Small intestine (tissue), 7 donors: ENCODE measurements at regions not wholly inside any gene's neighbourhood (a gene's known extent, or its start where the extent isn't known, plus 50 kb on each side); places are given as distances from the start of the nearest gene placed in this dataset.

Experiments used
- DNase-seq, 2 donors: peaks; one replicate each; pipeline versions ENCODE4 v3.0.0 to v3.0.0-alpha.2; 2013
- FAIRE-seq: peaks from 2 replicates; lab custom pipeline; 2012; peaks lifted over from hg19 to GRCh38; lab: Jason Lieb, UNC
- H3K27ac ChIP-seq, 3 donors: one replicate each; pipeline ENCODE4 v1.5.1; 2013; ENCODE audit warnings: low read length in 2 of 3, mild to moderate bottlenecking in 2 of 3, control low read depth in 1 of 3, inconsistent platforms in 1 of 3, low read depth in 1 of 3, moderate library complexity in 1 of 3
- H3K27me3 ChIP-seq, 3 donors: one replicate each; pipeline ENCODE4 v1.6.1; 2013; ENCODE audit warnings: low read length in 3 of 3, inconsistent platforms in 1 of 3; ENCODE audit not compliant: control insufficient read depth in 3 of 3, insufficient read depth in 3 of 3
- H3K36me3 ChIP-seq, 3 donors: one replicate each; pipeline ENCODE4 v1.6.1; 2013; ENCODE audit warnings: low read length in 3 of 3, inconsistent platforms in 1 of 3, low read depth in 1 of 3, mild to moderate bottlenecking in 1 of 3, moderate library complexity in 1 of 3; ENCODE audit not compliant: control insufficient read depth in 3 of 3, insufficient read depth in 2 of 3
- H3K4me1 ChIP-seq, 3 donors: one replicate each; pipeline ENCODE4 v1.6.1; 2013; ENCODE audit warnings: low read length in 2 of 3, inconsistent platforms in 1 of 3, low read depth in 1 of 3, mild to moderate bottlenecking in 1 of 3, moderate library complexity in 1 of 3; ENCODE audit not compliant: control insufficient read depth in 3 of 3, insufficient read depth in 2 of 3
- H3K4me3 ChIP-seq, 3 donors: one replicate each; pipeline ENCODE4 v1.5.1; 2013; ENCODE audit warnings: low read length in 3 of 3, control low read depth in 1 of 3, inconsistent platforms in 1 of 3, low read depth in 1 of 3, mild to moderate bottlenecking in 1 of 3, moderate library complexity in 1 of 3
- H3K9me3 ChIP-seq, 2 donors: one replicate each; pipeline ENCODE4 v1.6.1; 2013; ENCODE audit warnings: low read depth in 1 of 2, low read length in 1 of 2; ENCODE audit not compliant: control insufficient read depth in 2 of 2, insufficient read depth in 1 of 2
- WGBS, 3 donors: extraction: QIAGEN DNeasy Blood & Tissue Kit; methylation state at CpG; one replicate each; pipeline ENCODE4 v1.1.7; 2013; 5-methylcytosine and 5-hydroxymethylcytosine counted together
- donor health status: healthy with polysubstance abuse.
- donor health status: control.
- donor health status: control.
- donor health status: Bipolar disorder and iron deficiency.
- donor health status: healthy.

DNA sequence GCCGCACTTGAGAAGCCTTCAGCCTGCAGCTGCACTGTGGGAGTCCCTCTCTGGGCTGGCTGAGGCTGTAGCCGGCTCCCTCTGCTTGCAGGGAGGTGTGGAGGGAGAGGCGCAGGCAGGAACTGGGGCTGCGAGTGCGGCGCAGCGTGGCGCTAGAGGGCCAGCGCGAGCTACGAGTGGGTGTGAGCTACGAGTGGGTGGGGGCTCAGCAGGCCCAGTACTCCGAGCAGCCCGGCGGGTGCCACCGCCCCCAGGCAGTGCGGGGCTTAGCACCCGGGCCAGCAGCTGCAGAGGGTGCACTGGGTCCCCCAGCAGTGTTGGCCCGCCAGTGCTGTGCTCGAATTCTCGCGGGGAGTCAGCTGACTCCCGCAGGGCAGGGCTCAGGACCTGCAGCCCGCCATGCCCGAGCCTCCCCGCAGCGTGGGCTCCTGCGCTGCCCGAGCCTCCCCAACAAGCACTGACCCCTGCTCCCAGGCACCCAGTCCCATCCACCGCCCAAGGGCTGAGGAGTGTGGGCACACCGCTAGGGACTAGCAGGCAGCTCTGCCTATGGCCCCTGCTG lies 1620.1 kb downstream of the BRINP3 start:
- FAIRE-seq (no peak), DNase-seq (no peak)
- Histone ChIP-seq H3K36me3 (no peaks in the 10 kb centered on the region), H3K27ac (no peak overlapping the region), H3K9me3 (peaks cover 2 to 16% of the 10 kb centered on the region in 2 donors), H3K4me3 (no peak overlapping the region), H3K27me3 (no peaks in the 10 kb centered on the region), H3K4me1 (no peaks in the 10 kb centered on the region)
- 87 to 95% (median 95%) methylated on average over 30 to 31 of the region's 31 CpGs for WGBS, 3 donors

DNA sequence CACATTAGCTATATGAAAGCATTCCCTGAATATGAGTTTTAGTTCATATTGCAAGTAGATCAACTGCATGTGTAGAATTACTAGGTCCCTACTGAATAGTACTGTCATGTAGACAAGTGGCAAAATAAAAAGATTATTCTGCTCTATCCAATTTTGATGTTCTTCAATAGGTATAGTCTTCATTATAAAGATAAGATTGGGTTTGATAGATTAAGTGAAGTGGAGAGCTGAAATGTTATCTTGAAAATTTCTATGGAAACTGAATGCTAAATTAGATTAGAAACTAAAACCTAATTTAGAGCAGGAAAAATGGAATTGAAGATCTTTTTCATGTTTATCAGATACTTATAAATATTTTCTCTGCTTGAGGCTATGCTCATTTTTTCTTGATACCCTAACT lies 1610.0 kb downstream of the BRINP3 start:
- no peaks in the 10 kb centered on the region for H3K36me3 ChIP-seq
- FAIRE-seq (no peak), DNase-seq (no peak)
- H3K27ac ChIP-seq, result no peak overlapping the region
- no peak overlapping the region for H3K4me3 ChIP-seq
- H3K4me1 ChIP-seq, result no peaks in the 10 kb centered on the region
- H3K9me3 ChIP-seq, result peaks cover 0 to 3% of the 10 kb centered on the region in 2 donors
- no peaks in the 10 kb centered on the region for H3K27me3 ChIP-seq

DNA sequence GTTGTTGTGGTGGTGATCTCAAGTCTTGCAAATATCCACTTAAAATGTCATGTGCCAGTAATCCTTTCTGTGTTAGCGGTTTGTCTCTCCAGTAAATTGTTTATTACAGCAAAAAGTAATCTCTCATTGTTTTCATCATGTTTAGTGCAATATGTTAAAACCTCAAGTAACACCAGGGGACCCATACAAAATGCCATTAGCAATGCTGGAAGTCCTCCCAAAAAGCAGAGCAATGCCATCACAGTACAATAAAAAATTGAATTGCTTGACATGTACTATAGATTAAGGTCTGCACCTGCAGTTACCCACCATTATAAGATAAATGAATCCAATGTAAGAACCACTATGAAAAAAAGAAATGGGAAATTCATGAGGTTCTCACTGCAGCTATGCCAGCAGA lies 1606.5 kb downstream of the BRINP3 start:
- no peaks in the 10 kb centered on the region for H3K36me3 ChIP-seq
- DNase-seq, result no peak
- WGBS, 3 donors, result 32 to 62% (median 40%) methylated on average over 1 of the region's 1 CpG
- H3K27ac ChIP-seq, result no peak overlapping the region
- no peaks in the 10 kb centered on the region for H3K9me3 ChIP-seq
- FAIRE-seq, result no peak
- no peaks in the 10 kb centered on the region for H3K4me1 ChIP-seq
- H3K4me3 ChIP-seq, result no peak overlapping the region
- no peaks in the 10 kb centered on the region for H3K27me3 ChIP-seq

GRCh38 chr1:188872376-188872775 lies 1605.3 kb downstream of the BRINP3 start:
- Histone ChIP-seq H3K9me3 (no peaks in the 10 kb centered on the region), H3K4me1 (no peaks in the 10 kb centered on the region), H3K36me3 (no peaks in the 10 kb centered on the region), H3K27me3 (no peaks in the 10 kb centered on the region), H3K27ac (no peak overlapping the region), H3K4me3 (no peak overlapping the region)
- FAIRE-seq (no peak), DNase-seq (no peak)
- WGBS, 3 donors, result 76 to 88% (median 84%) methylated on average over 2 of the region's 2 CpGs

GRCh38 chr1:188877668-188878067 lies 1600.0 kb downstream of the BRINP3 start:
- FAIRE-seq (no peak), DNase-seq (no peak)
- WGBS, 3 donors, result 73 to 83% (median 74%) methylated on average over 2 of the region's 2 CpGs
- no peak overlapping the region for H3K27ac ChIP-seq
- no peak overlapping the region for H3K4me3 ChIP-seq
- H3K36me3 ChIP-seq, result no peaks in the 10 kb centered on the region
- no peaks in the 10 kb centered on the region for H3K27me3 ChIP-seq
- H3K4me1 ChIP-seq, result no peaks in the 10 kb centered on the region
- no peaks in the 10 kb centered on the region for H3K9me3 ChIP-seq

DNA sequence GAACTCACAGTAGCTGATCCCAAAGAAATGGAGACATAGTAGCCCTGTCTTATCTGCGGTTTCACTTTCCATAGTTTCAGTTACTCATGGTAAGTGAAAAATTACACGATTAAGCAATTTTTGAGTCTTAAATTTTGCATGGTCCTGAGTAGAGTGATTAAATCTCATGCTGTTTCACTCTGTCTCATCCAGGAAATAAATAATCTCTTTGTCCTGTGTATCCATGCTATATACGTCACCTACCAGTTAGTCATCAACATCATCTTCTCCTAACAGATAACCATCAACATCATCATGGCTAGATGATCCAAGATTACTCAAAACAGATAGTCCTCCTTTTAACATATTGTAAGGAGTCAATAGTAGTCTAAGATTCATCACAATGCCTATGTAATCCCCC lies 1589.3 kb downstream of the BRINP3 start:
- FAIRE-seq (no peak), DNase-seq (no peak)
- no peaks in the 10 kb centered on the region for H3K9me3 ChIP-seq
- no peaks in the 10 kb centered on the region for H3K4me1 ChIP-seq
- H3K4me3 ChIP-seq, result no peak overlapping the region
- H3K27me3 ChIP-seq, result no peaks in the 10 kb centered on the region
- 46 to 64% (median 57%) methylated on average over 3 of the region's 3 CpGs for WGBS, 3 donors
- no peaks in the 10 kb centered on the region for H3K36me3 ChIP-seq
- no peak overlapping the region for H3K27ac ChIP-seq

GRCh38 chr1:188889166-188889565 lies 1588.5 kb downstream of the BRINP3 start:
- Histone ChIP-seq H3K4me1 (no peaks in the 10 kb centered on the region), H3K36me3 (no peaks in the 10 kb centered on the region), H3K27ac (no peak overlapping the region), H3K9me3 (no peaks in the 10 kb centered on the region), H3K27me3 (no peaks in the 10 kb centered on the region), H3K4me3 (no peak overlapping the region)
- DNase-seq, result no peak
- no peak for FAIRE-seq
- WGBS, 3 donors, result 89 to 92% (median 89%) methylated on average over 7 of the region's 7 CpGs

- Histone ChIP-seq H3K36me3 (no peaks in the 10 kb centered on the region), H3K9me3 (no peaks in the 10 kb centered on the region), H3K4me1 (no peaks in the 10 kb centered on the region), H3K27me3 (no peaks in the 10 kb centered on the region), H3K27ac (no peak overlapping the region), H3K4me3 (no peak overlapping the region)
- no peak for DNase-seq
- FAIRE-seq, result no peak
- 80 to 88% (median 85%) methylated on average over 4 of the region's 4 CpGs for WGBS, 3 donors
Measured at GRCh38 chr1:188891958-188892357, 1585.7 kb downstream of the BRINP3 start.

DNA sequence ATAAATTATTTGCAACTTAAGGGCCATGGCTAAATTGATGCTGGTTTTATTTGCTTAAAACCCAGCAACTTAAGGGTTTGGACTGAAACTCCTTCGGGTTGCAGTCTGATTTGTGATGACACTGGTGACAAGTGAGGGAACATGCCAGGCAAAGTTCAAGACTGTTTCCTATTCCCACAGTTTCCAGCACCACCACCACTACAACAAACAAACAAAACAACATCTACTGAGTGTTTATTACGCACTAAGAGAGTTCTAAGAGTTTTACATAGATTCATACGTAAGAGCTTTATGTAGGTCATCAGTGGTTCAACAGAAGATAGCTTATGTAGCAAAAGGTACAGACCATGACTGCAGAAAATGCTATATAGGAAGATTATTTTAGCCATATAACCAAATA lies 1582.1 kb downstream of the BRINP3 start:
- H3K27me3 ChIP-seq, result no peaks in the 10 kb centered on the region
- H3K27ac ChIP-seq, result no peak overlapping the region
- FAIRE-seq (no peak), DNase-seq (no peak)
- no peaks in the 10 kb centered on the region for H3K4me1 ChIP-seq
- H3K9me3 ChIP-seq, result no peaks in the 10 kb centered on the region
- H3K4me3 ChIP-seq, result no peak overlapping the region
- WGBS, 3 donors, result 64 to 69% (median 68%) methylated on average over 3 of the region's 3 CpGs
- H3K36me3 ChIP-seq, result no peaks in the 10 kb centered on the region
